OCI-LY1 (cell line): ENCODE measurements at regions not wholly inside any gene's neighbourhood (a gene's known extent, or its start where the extent isn't known, plus 50 kb on each side); places are given as distances from the start of the nearest gene placed in this dataset.

ENCODE experiments used
- H2AFZ ChIP-seq: fragments of 200-600 bp; sonication (generic), shearing (Covaris generic); 2 replicates; pipeline ENCODE4 v1.6.0; 2014; ENCODE audit warnings: antibody characterized with exemption, mild to moderate bottlenecking, low read length
- H3F3A ChIP-seq: fragments of 200-600 bp; sonication (generic), shearing (Covaris generic); 2 replicates; pipeline ENCODE4 v1.6.0; 2014; ENCODE audit warnings: mild to moderate bottlenecking, antibody characterized with exemption, low read length, moderate library complexity; ENCODE audit not compliant: insufficient read depth
- H3K27ac ChIP-seq: fragments of 200-600 bp; sonication (generic); 2 replicates; pipeline ENCODE4 v1.5.1; 2014; ENCODE audit warnings: low read length, mixed run types, mild to moderate bottlenecking, low read depth; ENCODE audit not compliant: poor library complexity, severe bottlenecking
- H3K27me3 ChIP-seq: fragments of 200-600 bp; sonication (generic); 2 replicates; pipeline ENCODE4 v1.6.0; 2014; ENCODE audit warnings: antibody characterized with exemption, mild to moderate bottlenecking, low read length, moderate library complexity; ENCODE audit not compliant: insufficient read depth
- H3K36me3 ChIP-seq: fragments of 200-600 bp; sonication (generic); 2 replicates; pipeline ENCODE4 v1.6.1; 2014; ENCODE audit warnings: mild to moderate bottlenecking, antibody characterized with exemption, low read length, moderate library complexity, mixed read lengths; ENCODE audit not compliant: insufficient read depth
- H3K4me1 ChIP-seq: fragments of 200-600 bp; sonication (generic); 2 replicates; pipeline ENCODE4 v1.5.1; 2014; ENCODE audit warnings: mild to moderate bottlenecking, low read length, moderate library complexity; ENCODE audit not compliant: insufficient read depth, severe bottlenecking
- H3K4me2 ChIP-seq: fragments of 200-600 bp; sonication (generic), shearing (Covaris generic); 2 replicates; pipeline ENCODE4 v1.6.1; 2014; ENCODE audit warnings: low read length
- H3K4me3 ChIP-seq: fragments of 200-600 bp; sonication (generic); 2 replicates; pipeline ENCODE4 v1.5.1; 2014; ENCODE audit warnings: low read length, low read depth, mild to moderate bottlenecking, mixed read lengths; ENCODE audit not compliant: poor library complexity, severe bottlenecking
- H3K79me2 ChIP-seq: fragments of 200-600 bp; shearing (Covaris generic); 2 replicates; pipeline ENCODE4 v1.6.1; 2016; ENCODE audit warnings: mixed run types, low read length, mixed read lengths; ENCODE audit not compliant: insufficient read depth
- H3K9ac ChIP-seq: fragments of 200-600 bp; sonication (generic), shearing (Covaris generic); 2 replicates; pipeline ENCODE4 v1.6.1; 2014; ENCODE audit warnings: mild to moderate bottlenecking, low read length, mixed read lengths
- H3K9me2 ChIP-seq: fragments of 200-600 bp; sonication (generic), shearing (Covaris generic); 2 replicates; pipeline ENCODE4 v1.6.1; 2014; ENCODE audit warnings: low read depth, mild to moderate bottlenecking, low read length, mixed read lengths
- H3K9me3 ChIP-seq: fragments of 200-600 bp; shearing (Covaris generic); 2 replicates; pipeline ENCODE4 v1.6.1; 2014; ENCODE audit warnings: low read length, mixed read lengths
- H4K20me1 ChIP-seq: fragments of 200-600 bp; sonication (generic), shearing (Covaris generic); 2 replicates; pipeline ENCODE4 v1.6.0; 2016; ENCODE audit warnings: mild to moderate bottlenecking, low read length; ENCODE audit not compliant: insufficient read depth
- CTCF ChIP-seq: fragments of 200-600 bp; sonication (generic), shearing (Covaris generic); IDR thresholded peaks from 2 replicates; pipeline ENCODE4 v1.5.1; 2017; ENCODE audit warnings: mild to moderate bottlenecking, antibody characterized with exemption, low read length, moderate library complexity, mixed read lengths
- EZH2 ChIP-seq: fragments of 200-600 bp; sonication (generic), shearing (Covaris generic); IDR thresholded peaks from 2 replicates; pipeline ENCODE4 v1.8.0; 2017; ENCODE audit warnings: borderline replicate concordance, mixed run types, mild to moderate bottlenecking, antibody characterized with exemption, low read length, moderate library complexity, mixed read lengths

GRCh38 chr12:66920205-66920604 is 241.3 kb upstream of the GRIP1 start:
- no peaks in the 10 kb centered on the region for H3K4me1 ChIP-seq
- no peaks in the 10 kb centered on the region for H4K20me1 ChIP-seq
- no peaks in the 10 kb centered on the region for H3K79me2 ChIP-seq
- no peak overlapping the region for H3K4me3 ChIP-seq
- H3K9ac ChIP-seq: no peak overlapping the region
- no peaks in the 10 kb centered on the region for H3K27me3 ChIP-seq
- no peak overlapping the region for H3K27ac ChIP-seq
- H3F3A ChIP-seq: no peaks in the 10 kb centered on the region
- no peak for TF ChIP-seq EZH2
- no peak for TF ChIP-seq CTCF
- no peaks in the 10 kb centered on the region for H3K9me2 ChIP-seq
- H3K36me3 ChIP-seq: no peaks in the 10 kb centered on the region
- no peak overlapping the region for H3K4me2 ChIP-seq
- H2AFZ ChIP-seq: no peak overlapping the region
- no peaks in the 10 kb centered on the region for H3K9me3 ChIP-seq

GRCh38 chr12:66921151-66921550 is 242.3 kb upstream of the GRIP1 start:
- H3K4me2 ChIP-seq: no peak overlapping the region
- H3K4me3 ChIP-seq: no peak overlapping the region
- H3F3A ChIP-seq: no peaks in the 10 kb centered on the region
- no peaks in the 10 kb centered on the region for H3K36me3 ChIP-seq
- H3K9me3 ChIP-seq: no peaks in the 10 kb centered on the region
- H3K9me2 ChIP-seq: no peaks in the 10 kb centered on the region
- H3K4me1 ChIP-seq: no peaks in the 10 kb centered on the region
- no peak overlapping the region for H2AFZ ChIP-seq
- no peaks in the 10 kb centered on the region for H3K27me3 ChIP-seq
- H3K79me2 ChIP-seq: no peaks in the 10 kb centered on the region
- no peaks in the 10 kb centered on the region for H4K20me1 ChIP-seq
- no peak overlapping the region for H3K9ac ChIP-seq
- TF ChIP-seq CTCF (no peak), EZH2 (no peak)
- no peak overlapping the region for H3K27ac ChIP-seq

GRCh38 chr12:66925083-66925482 is 246.2 kb upstream of the GRIP1 start:
- Histone ChIP-seq H3K4me2 (no peak overlapping the region), H3K79me2 (no peaks in the 10 kb centered on the region), H3K9me2 (no peaks in the 10 kb centered on the region), H4K20me1 (no peaks in the 10 kb centered on the region), H3K9me3 (no peaks in the 10 kb centered on the region), H3K27ac (no peak overlapping the region), H3K4me1 (no peaks in the 10 kb centered on the region), H3K4me3 (no peak overlapping the region), H2AFZ (no peak overlapping the region), H3K9ac (no peak overlapping the region), H3K36me3 (no peaks in the 10 kb centered on the region), H3K27me3 (no peaks in the 10 kb centered on the region), H3F3A (no peaks in the 10 kb centered on the region)
- no peak for TF ChIP-seq EZH2
- no peak for TF ChIP-seq CTCF
